Panc1 (cell line): ENCODE measurements at regions not wholly inside any gene's neighbourhood (a gene's known extent, or its start where the extent isn't known, plus 50 kb on each side); places are given as distances from the start of the nearest gene placed in this dataset.

Experiments used
- ATAC-seq: fragments of 200-7000 bp; cut with Tn5 transposase; 2 replicates; pipeline ENCODE4 v1.9.1; 2020; ENCODE audit warnings: mild to moderate bottlenecking, moderate library complexity
- BruUV-seq: library from RNA; stranded (reverse); fragments of 400-500 nt; replicated peaks from 2 replicates; lab custom pipeline; 2021; lab: Mats Ljungman, UMichigan
- CTCF ChIA-PET: fragments of 300-600 bp; sonication (Branson Sonifier 250); formaldehyde crosslinking; loops from one replicate; lab custom pipeline; 2022; ENCODE audit warnings: antibody characterized with exemption; lab: Charles Lee
- POLR2A ChIA-PET: fragments of 300-600 bp; sonication (Branson Sonifier 250); formaldehyde crosslinking; loops from one replicate; lab custom pipeline; 2022; ENCODE audit warnings: antibody characterized with exemption; lab: Charles Lee
- DNase-seq: peaks from one replicate; pipeline ENCODE4 v3.0.0-alpha.2; 2010; ENCODE audit warnings: low read depth, low spot score
- H3K27ac ChIP-seq: 2 replicates; pipeline ENCODE4 v1.5.1; 2011; ENCODE audit warnings: mild to moderate bottlenecking, low read length, inconsistent platforms
- H3K27me3 ChIP-seq: fragments of 200-500 bp; sonication (Bioruptor generic); 2 replicates; pipeline ENCODE4 v1.6.0; 2014; ENCODE audit warnings: low read length, inconsistent platforms; ENCODE audit not compliant: control insufficient read depth, insufficient read depth
- H3K36me3 ChIP-seq: fragments of 200-500 bp; sonication (Bioruptor generic); 2 replicates; pipeline ENCODE4 v1.5.1; 2014; ENCODE audit warnings: inconsistent platforms, mild to moderate bottlenecking, low read length, moderate library complexity; ENCODE audit not compliant: control insufficient read depth, insufficient read depth
- H3K4me1 ChIP-seq: 2 replicates; pipeline ENCODE4 v1.5.1; 2011; ENCODE audit warnings: inconsistent platforms, mild to moderate bottlenecking, low read length, moderate library complexity; ENCODE audit not compliant: control insufficient read depth, insufficient read depth
- H3K4me3 ChIP-seq, 2 experiments: 2 replicates each; pipeline ENCODE4 v1.5.1; 2011 to 2012; ENCODE audit warnings: low read depth in 2 of 2, low read length in 2 of 2, mild to moderate bottlenecking in 2 of 2, inconsistent platforms in 1 of 2, moderate library complexity in 1 of 2
- H3K9me3 ChIP-seq: fragments of 200-500 bp; sonication (Bioruptor generic); 2 replicates; pipeline ENCODE4 v1.5.1; 2014; ENCODE audit warnings: low read depth, mild to moderate bottlenecking, inconsistent platforms, low read length, moderate library complexity; ENCODE audit not compliant: control insufficient read depth, insufficient read depth
- POLR2AphosphoS5 ChIP-seq: IDR thresholded peaks from 2 replicates; pipeline ENCODE4 v1.6.1; 2012; ENCODE audit warnings: mild to moderate bottlenecking, low read depth, low read length, moderate library complexity
- SIN3A ChIP-seq: IDR thresholded peaks from 2 replicates; pipeline ENCODE4 v1.6.1; 2012; ENCODE audit warnings: low read depth, mild to moderate bottlenecking, low read length, moderate library complexity, borderline replicate concordance; ENCODE audit not compliant: insufficient read depth
- TCF7L2 ChIP-seq: IDR thresholded peaks from 2 replicates; pipeline ENCODE4 v1.6.1; 2011; ENCODE audit warnings: mild to moderate bottlenecking, low read depth, low read length, inconsistent platforms
- in situ Hi-C: cut with HindIII; loops from 2 replicates; pipeline ENCODE4 v1.10.0; 2016; ENCODE audit warnings: low sequenced_read_pairs, low pct_unique_long_range_greater_than_20kb
- intact Hi-C: fragments of 100-400 bp; cut with micrococcal nuclease; formaldehyde crosslinking; loops from one replicate; pipeline ENCODE4 v1.10.0; 2022; ENCODE audit not compliant: unreplicated experiment
- TF ChIP-seq, protein P1 (sequence below), 2 experiments: IDR thresholded peaks; 2 replicates each; pipeline ENCODE4 v1.6.1; 2011 to 2012; ENCODE audit warnings: low read depth in 2 of 2, control low read depth in 1 of 2, low read length in 1 of 2, mild to moderate bottlenecking in 1 of 2, moderate library complexity in 1 of 2; ENCODE audit not compliant: insufficient read depth in 1 of 2
- TF ChIP-seq, protein P2 (sequence below): fragments of 450-650 bp; IDR thresholded peaks from 2 replicates; pipeline ENCODE4 v1.5.1; 2017; ENCODE audit warnings: mild to moderate bottlenecking

DNA sequence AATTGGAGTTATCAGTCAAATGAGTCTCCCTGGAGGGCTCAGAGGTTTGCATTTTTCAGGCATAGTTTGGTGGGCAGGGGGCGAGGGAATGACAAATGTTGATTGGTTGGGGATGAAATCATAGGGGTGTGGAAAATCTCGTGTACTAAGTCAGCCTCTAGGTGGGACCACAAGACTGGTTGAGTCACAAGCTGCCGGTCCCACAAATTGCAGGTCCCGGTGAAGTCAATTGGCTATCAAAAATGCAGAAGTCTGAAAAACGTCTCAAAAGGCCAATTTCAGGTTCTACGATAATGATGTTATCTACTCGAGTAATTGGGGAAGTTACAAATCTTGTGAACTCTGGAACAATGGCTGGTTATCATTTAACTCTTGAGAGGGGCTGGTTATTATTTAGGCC is 98.8 kb upstream of the DHX15 start:
- H3K27me3 ChIP-seq, result no peaks in the 10 kb centered on the region
- in situ Hi-C loops (no loop called here), intact Hi-C loops (no loop called here)
- CTCF ChIA-PET, result no interaction called here
- no peaks in the 10 kb centered on the region for H3K36me3 ChIP-seq
- no peaks in the 10 kb centered on the region for H3K9me3 ChIP-seq
- POLR2A ChIA-PET, result no interaction called here
- no peak for ATAC-seq
- no peak overlapping the region for H3K27ac ChIP-seq
- no peak for DNase-seq
- H3K4me3 ChIP-seq, result no peak overlapping the region
- H3K4me1 ChIP-seq, result no peaks in the 10 kb centered on the region
- TF ChIP-seq TCF7L2 (no peak), POLR2AphosphoS5 (no peak), SIN3A (no peak)
- TF ChIP-seq, protein P1, sequence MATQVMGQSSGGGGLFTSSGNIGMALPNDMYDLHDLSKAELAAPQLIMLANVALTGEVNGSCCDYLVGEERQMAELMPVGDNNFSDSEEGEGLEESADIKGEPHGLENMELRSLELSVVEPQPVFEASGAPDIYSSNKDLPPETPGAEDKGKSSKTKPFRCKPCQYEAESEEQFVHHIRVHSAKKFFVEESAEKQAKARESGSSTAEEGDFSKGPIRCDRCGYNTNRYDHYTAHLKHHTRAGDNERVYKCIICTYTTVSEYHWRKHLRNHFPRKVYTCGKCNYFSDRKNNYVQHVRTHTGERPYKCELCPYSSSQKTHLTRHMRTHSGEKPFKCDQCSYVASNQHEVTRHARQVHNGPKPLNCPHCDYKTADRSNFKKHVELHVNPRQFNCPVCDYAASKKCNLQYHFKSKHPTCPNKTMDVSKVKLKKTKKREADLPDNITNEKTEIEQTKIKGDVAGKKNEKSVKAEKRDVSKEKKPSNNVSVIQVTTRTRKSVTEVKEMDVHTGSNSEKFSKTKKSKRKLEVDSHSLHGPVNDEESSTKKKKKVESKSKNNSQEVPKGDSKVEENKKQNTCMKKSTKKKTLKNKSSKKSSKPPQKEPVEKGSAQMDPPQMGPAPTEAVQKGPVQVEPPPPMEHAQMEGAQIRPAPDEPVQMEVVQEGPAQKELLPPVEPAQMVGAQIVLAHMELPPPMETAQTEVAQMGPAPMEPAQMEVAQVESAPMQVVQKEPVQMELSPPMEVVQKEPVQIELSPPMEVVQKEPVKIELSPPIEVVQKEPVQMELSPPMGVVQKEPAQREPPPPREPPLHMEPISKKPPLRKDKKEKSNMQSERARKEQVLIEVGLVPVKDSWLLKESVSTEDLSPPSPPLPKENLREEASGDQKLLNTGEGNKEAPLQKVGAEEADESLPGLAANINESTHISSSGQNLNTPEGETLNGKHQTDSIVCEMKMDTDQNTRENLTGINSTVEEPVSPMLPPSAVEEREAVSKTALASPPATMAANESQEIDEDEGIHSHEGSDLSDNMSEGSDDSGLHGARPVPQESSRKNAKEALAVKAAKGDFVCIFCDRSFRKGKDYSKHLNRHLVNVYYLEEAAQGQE (IDR thresholded peaks at IDR 0.05; ENCODE audit: insufficient read depth in 1 of 2, low read depth in 2 of 2, low read length in 1 of 2), result no peak
- TF ChIP-seq, protein P2, sequence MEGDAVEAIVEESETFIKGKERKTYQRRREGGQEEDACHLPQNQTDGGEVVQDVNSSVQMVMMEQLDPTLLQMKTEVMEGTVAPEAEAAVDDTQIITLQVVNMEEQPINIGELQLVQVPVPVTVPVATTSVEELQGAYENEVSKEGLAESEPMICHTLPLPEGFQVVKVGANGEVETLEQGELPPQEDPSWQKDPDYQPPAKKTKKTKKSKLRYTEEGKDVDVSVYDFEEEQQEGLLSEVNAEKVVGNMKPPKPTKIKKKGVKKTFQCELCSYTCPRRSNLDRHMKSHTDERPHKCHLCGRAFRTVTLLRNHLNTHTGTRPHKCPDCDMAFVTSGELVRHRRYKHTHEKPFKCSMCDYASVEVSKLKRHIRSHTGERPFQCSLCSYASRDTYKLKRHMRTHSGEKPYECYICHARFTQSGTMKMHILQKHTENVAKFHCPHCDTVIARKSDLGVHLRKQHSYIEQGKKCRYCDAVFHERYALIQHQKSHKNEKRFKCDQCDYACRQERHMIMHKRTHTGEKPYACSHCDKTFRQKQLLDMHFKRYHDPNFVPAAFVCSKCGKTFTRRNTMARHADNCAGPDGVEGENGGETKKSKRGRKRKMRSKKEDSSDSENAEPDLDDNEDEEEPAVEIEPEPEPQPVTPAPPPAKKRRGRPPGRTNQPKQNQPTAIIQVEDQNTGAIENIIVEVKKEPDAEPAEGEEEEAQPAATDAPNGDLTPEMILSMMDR, result no peak
- BruUV-seq, result no TSS peak

DNA sequence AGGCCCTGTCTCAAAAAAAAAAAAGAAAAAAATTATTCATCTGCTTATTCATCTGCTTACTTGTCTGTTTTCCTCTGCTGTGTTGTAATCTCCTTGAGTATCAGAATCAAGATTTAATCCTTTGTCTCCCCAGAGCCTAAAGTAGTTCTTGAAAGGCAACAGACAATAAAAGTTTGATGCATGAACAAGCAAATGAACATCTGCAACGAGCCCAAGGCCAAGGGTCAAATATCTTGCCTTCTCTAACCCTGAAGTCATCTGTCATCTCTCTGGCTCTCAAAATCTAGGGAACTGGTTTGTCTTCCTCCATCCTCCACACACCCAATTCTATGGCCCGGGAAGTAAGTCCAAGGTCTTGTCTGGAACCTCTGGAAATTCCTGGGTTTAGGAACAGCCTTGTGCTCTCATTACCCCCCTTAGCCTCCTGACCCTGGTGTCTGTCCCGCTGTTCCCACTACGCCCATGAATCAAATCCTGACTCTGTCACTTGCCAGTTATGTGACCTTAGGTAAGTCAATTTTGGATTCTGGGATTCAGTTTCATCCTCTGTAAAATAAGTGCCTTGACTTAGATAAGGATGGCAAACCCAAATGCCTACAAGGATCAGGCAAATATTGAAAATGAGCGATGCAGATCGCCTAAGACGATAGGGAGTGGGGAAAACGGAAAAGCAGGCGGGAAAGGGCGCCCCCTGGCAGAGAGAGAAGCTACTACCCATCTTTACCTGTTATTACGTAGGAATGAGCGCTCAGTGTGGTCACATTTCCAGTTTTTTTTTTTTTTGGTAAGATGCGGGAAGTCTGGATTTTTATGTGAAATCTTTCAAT is 102.7 kb upstream of the DHX15 start:
- H3K9me3 ChIP-seq, result no peaks in the 10 kb centered on the region
- no peaks in the 10 kb centered on the region for H3K27me3 ChIP-seq
- H3K36me3 ChIP-seq, result no peaks in the 10 kb centered on the region
- H3K27ac ChIP-seq, result no peak overlapping the region
- ATAC-seq (no peak), DNase-seq (peak; percentile 8)
- H3K4me1 ChIP-seq, result no peaks in the 10 kb centered on the region
- in situ Hi-C loops, result no loop called here
- intact Hi-C loops, result no loop called here
- no peak overlapping the region for H3K4me3 ChIP-seq
- POLR2A ChIA-PET, result no interaction called here
- no TSS peak for BruUV-seq
- TF ChIP-seq TCF7L2 (no peak), POLR2AphosphoS5 (no peak)
- TF ChIP-seq, protein P2, result peak; percentile 72
- CTCF ChIA-PET, result interaction anchor here (0.7 kb wide), 3 partner anchors 9 to 103 kb away, joined by 3 read pairs; partner anchors contain the start of gene DHX15
